ENCODE measurements at regions not wholly inside any gene's neighbourhood (a gene's known extent, or its start where the extent isn't known, plus 50 kb on each side); places are given as distances from the start of the nearest gene placed in this dataset.

GRCh38 chr2:151087377-151087776 is 174.3 kb downstream of the RBM43 start (continued):
- no peak for TF ChIP-seq CTCF (IDR thresholded peaks at IDR 0.05; ENCODE audit: low read depth, low read length, missing input control)
- no peak for TF ChIP-seq ATF3 (IDR thresholded peaks at IDR 0.05)
- no peak for TF ChIP-seq MAX (IDR thresholded peaks at IDR 0.05)

- H3K4me1 ChIP-seq (ENCODE audit: control insufficient read depth in 4 of 4, insufficient read depth in 4 of 4, low read length in 3 of 4): no peaks in the 10 kb centered on the region
- no peaks in the 10 kb centered on the region for H3K36me3 ChIP-seq (ENCODE audit: control insufficient read depth in 4 of 4, insufficient read depth in 3 of 4, low read depth in 1 of 4, low read length in 3 of 4)
- 84% methylated on average over 1 of the region's 1 CpG for WGBS
- no peak overlapping the region for H3K27ac ChIP-seq (ENCODE audit: low read depth in 1 of 2, low read length in 2 of 2)
- peaks cover 0 to 5% (median 0%) of the 10 kb centered on the region in 4 donors for H3K27me3 ChIP-seq (ENCODE audit: control insufficient read depth in 4 of 4, insufficient read depth in 4 of 4, low read length in 3 of 4)
- TF ChIP-seq JUND (IDR thresholded peaks at IDR 0.05) (no peak), REST (IDR thresholded peaks at IDR 0.05) (no peak), HNF4A (conservative IDR thresholded peaks at IDR 0.05) (no peak), FOXA2 (IDR thresholded peaks at IDR 0.05) (no peak), YY1 (IDR thresholded peaks at IDR 0.05) (no peak), CTCF (IDR thresholded peaks at IDR 0.05; ENCODE audit: low read depth, low read length, missing input control) (no peak), GABPA (IDR thresholded peaks at IDR 0.05 in 1 of 2, conservative IDR thresholded peaks at IDR 0.05 in 1 of 2) (no peak), RAD21 (IDR thresholded peaks at IDR 0.05) (no peak), ATF3 (IDR thresholded peaks at IDR 0.05) (no peak), MAX (IDR thresholded peaks at IDR 0.05) (no peak), FOXA1 (IDR thresholded peaks at IDR 0.05) (no peak), NR2F2 (IDR thresholded peaks at IDR 0.05) (no peak), TAF1 (conservative IDR thresholded peaks at IDR 0.05) (no peak), SP1 (IDR thresholded peaks at IDR 0.05) (no peak), ZBTB33 (IDR thresholded peaks at IDR 0.05) (no peak)
- no peaks in the 10 kb centered on the region for H3K9me3 ChIP-seq (ENCODE audit: control insufficient read depth in 4 of 4, low read length in 3 of 4)
- no peak overlapping the region for H3K4me3 ChIP-seq (ENCODE audit: low read depth in 1 of 3, low read length in 3 of 3)
- no peak overlapping the region for H3K9ac ChIP-seq (ENCODE audit: low read depth in 1 of 2, low read length in 2 of 2)
- no peak for DNase-seq (ENCODE audit: low spot score)
These were observed 176.5 kb downstream of the RBM43 start for GRCh38 chr2:151085181-151085611.

All from liver (tissue), 8 donors.